ENCODE measurements at regions not wholly inside any gene's neighbourhood (a gene's known extent, or its start where the extent isn't known, plus 50 kb on each side); places are given as distances from the start of the nearest gene placed in this dataset.
A peak's percentile ranks its signal among the peaks of the same experiment; 100 is the strongest.
"Not testable (repeated sequence)": the region's sequence is repeated elsewhere in the genome, so short reads cannot be mapped to it uniquely, and the experiment has no call there.

GRCh38 chr4:158122501-158122900, 50.3 kb downstream of the GASK1B start:
- no peak for DNase-seq

- DNase-seq: peak; percentile 54
Observed at GRCh38 chr4:158121161-158121579, 51.7 kb downstream of the GASK1B start.

- DNase-seq: peak; percentile 45
Observed at GRCh38 chr4:158120645-158121151, 52.1 kb downstream of the GASK1B start.

GRCh38 chr4:158112611-158113010, 60.2 kb downstream of the GASK1B start:
- no peak for DNase-seq

- no peak for DNase-seq
Observed at GRCh38 chr4:158111241-158111640, 61.6 kb downstream of the GASK1B start.

- no peak for DNase-seq
Observed at GRCh38 chr4:158102904-158103303, 69.9 kb downstream of the GASK1B start.

GRCh38 chr4:158099686-158100085, 73.1 kb downstream of the GASK1B start:
- DNase-seq: no peak

GRCh38 chr4:158098802-158099201, 74.0 kb downstream of the GASK1B start:
- DNase-seq: no peak

- no peak for DNase-seq
Observed at GRCh38 chr4:158094413-158095134, 78.3 kb downstream of the GASK1B start.

GRCh38 chr4:158090323-158090722, 82.5 kb downstream of the GASK1B start:
- DNase-seq: no peak

GRCh38 chr4:158089897-158090296, 82.9 kb downstream of the GASK1B start:
- DNase-seq: not testable (repeated sequence)

- no peak for DNase-seq
Observed at GRCh38 chr4:158080354-158080753, 92.5 kb downstream of the GASK1B start.

GRCh38 chr4:158079661-158080060, 93.2 kb downstream of the GASK1B start:
- DNase-seq: peak; percentile 36

GRCh38 chr4:158077835-158078234, 95.0 kb downstream of the GASK1B start:
- DNase-seq: no peak

- no peak for DNase-seq
Observed at GRCh38 chr4:158074851-158075250, 98.0 kb downstream of the GASK1B start.

GRCh38 chr4:158071931-158072330, 100.9 kb downstream of the GASK1B start:
- DNase-seq: no peak

- no peak for DNase-seq
Observed at GRCh38 chr4:158068068-158068467, 104.8 kb downstream of the GASK1B start.

- DNase-seq: no peak
Observed at GRCh38 chr4:158067646-158068045, 105.2 kb downstream of the GASK1B start.

- no peak for DNase-seq
Observed at GRCh38 chr4:158065603-158066002, 107.2 kb downstream of the GASK1B start.

GRCh38 chr4:158065176-158065575, 107.6 kb downstream of the GASK1B start:
- DNase-seq: no peak

- no peak for DNase-seq
Observed at GRCh38 chr4:158056689-158057245, 116.1 kb downstream of the GASK1B start.

GRCh38 chr4:158055668-158056067, 117.2 kb downstream of the GASK1B start:
- no peak for DNase-seq

GRCh38 chr4:158053801-158054200, 119.0 kb downstream of the GASK1B start:
- DNase-seq: no peak

GRCh38 chr4:158053086-158053485, 119.7 kb downstream of the GASK1B start:
- DNase-seq: no peak

All from femur (tissue), 1 donor.